H1 (cell line): ENCODE measurements at regions not wholly inside any gene's neighbourhood (a gene's known extent, or its start where the extent isn't known, plus 50 kb on each side); places are given as distances from the start of the nearest gene placed in this dataset.
A peak's percentile ranks its signal among the peaks of the same experiment; 100 is the strongest.

Experiments
- CTCF ChIA-PET: fragments of 300-600 bp; sonication (Branson Sonifier 250); formaldehyde crosslinking; loops from one replicate; lab custom pipeline; 2021; ENCODE audit not compliant: partially characterized antibody; lab: Charles Lee
- POLR2A ChIA-PET: fragments of 300-600 bp; sonication (Branson Sonifier 250); formaldehyde crosslinking; loops from one replicate; lab custom pipeline; 2021; ENCODE audit warnings: inconsistent platforms; ENCODE audit not compliant: partially characterized antibody; lab: Charles Lee
- DNase-seq, 2 experiments: peaks; one replicate each; pipeline versions ENCODE4 v3.0.0 to v3.0.0-alpha.2; 2010 to 2022; ENCODE audit warnings: low spot score in 2 of 2, low read depth in 1 of 2, mixed read lengths in 1 of 2
- FAIRE-seq: peaks from 2 replicates; lab custom pipeline; 2011; peaks lifted over from hg19 to GRCh38; lab: Jason Lieb, UNC
- H2AFZ ChIP-seq: 2 replicates; pipeline ENCODE4 v1.8.1; 2012; ENCODE audit warnings: low read length, inconsistent platforms
- H2AK5ac ChIP-seq: 2 replicates; pipeline ENCODE4 v1.6.1; 2013; ENCODE audit warnings: low read depth, low read length
- H2BK120ac ChIP-seq: replicated peaks from 2 replicates; pipeline ENCODE3; 2013; ENCODE audit warnings: low read depth, low read length, inconsistent platforms
- H2BK12ac ChIP-seq: 2 replicates; pipeline ENCODE4 v1.6.1; 2013; ENCODE audit warnings: low read depth, low read length
- H2BK15ac ChIP-seq: 2 replicates; pipeline ENCODE4 v1.6.1; 2013; ENCODE audit warnings: low read length
- H2BK20ac ChIP-seq: 2 replicates; pipeline ENCODE4 v1.6.1; 2013; ENCODE audit warnings: low read length
- H2BK5ac ChIP-seq: 2 replicates; pipeline ENCODE4 v1.6.1; 2013; ENCODE audit warnings: low read depth, low read length
- H3K14ac ChIP-seq: 2 replicates; pipeline ENCODE4 v1.6.1; 2013; ENCODE audit warnings: inconsistent platforms; ENCODE audit not compliant: insufficient read length
- H3K18ac ChIP-seq: 2 replicates; pipeline ENCODE4 v1.6.1; 2013; ENCODE audit warnings: low read length; ENCODE audit errors: extremely low read depth
- H3K23ac ChIP-seq: 2 replicates; pipeline ENCODE4 v1.6.1; 2013; ENCODE audit warnings: inconsistent platforms; ENCODE audit not compliant: insufficient read length
- H3K23me2 ChIP-seq: 2 replicates; pipeline ENCODE4 v1.6.1; 2013; ENCODE audit warnings: low read depth, low read length
- H3K27ac ChIP-seq: 2 replicates; pipeline ENCODE4 v1.6.1; 2011; ENCODE audit warnings: low read depth, low read length, inconsistent platforms
- H3K27me3 ChIP-seq, 4 experiments: replicated peaks in 1 of 4; 1 replicate in 1 of 4; 2 replicates in 3 of 4; pipeline versions ENCODE4 v1.6.1 to v1.8.1; 2011 to 2013; ENCODE audit warnings: low read length in 3 of 4, mild to moderate bottlenecking in 3 of 4, inconsistent platforms in 2 of 4, mixed read lengths in 2 of 4, moderate library complexity in 1 of 4; ENCODE audit not compliant: control insufficient read depth in 3 of 4, insufficient read depth in 3 of 4; ENCODE audit errors: extremely low read depth in 1 of 4
- H3K36me3 ChIP-seq, 4 experiments: 2 replicates each; pipeline versions ENCODE4 v1.6.1 to v1.8.1; 2011 to 2013; ENCODE audit warnings: mild to moderate bottlenecking in 4 of 4, low read length in 3 of 4, moderate library complexity in 2 of 4, control low read depth in 1 of 4, inconsistent platforms in 1 of 4; ENCODE audit not compliant: insufficient read depth in 4 of 4, control insufficient read depth in 2 of 4
- H3K4ac ChIP-seq: replicated peaks from 2 replicates; pipeline ENCODE3; 2013; ENCODE audit warnings: low read length, low read depth, mixed read lengths, inconsistent platforms; ENCODE audit not compliant: insufficient read length
- H3K4me1 ChIP-seq, 4 experiments: replicated peaks in 1 of 4; 1 replicate in 1 of 4; 2 replicates in 3 of 4; pipeline versions ENCODE4 v1.6.1 to v1.8.1; 2011 to 2013; ENCODE audit warnings: low read length in 3 of 4, inconsistent platforms in 2 of 4, mixed read lengths in 1 of 4; ENCODE audit not compliant: insufficient read depth in 4 of 4, control insufficient read depth in 3 of 4
- H3K4me2 ChIP-seq, 2 experiments: 2 replicates each; pipeline versions ENCODE4 v1.6.1 to v1.8.1; 2011 to 2013; ENCODE audit warnings: low read depth in 2 of 2, low read length in 2 of 2, control low read depth in 1 of 2, inconsistent platforms in 1 of 2, mild to moderate bottlenecking in 1 of 2; ENCODE audit not compliant: insufficient read depth in 1 of 2
- H3K4me3 ChIP-seq, 4 experiments: fragments of 200-600, 300-600 bp in 1 of 4; sonication (generic), shearing (Covaris generic), sonication (Bioruptor Twin) in 1 of 4; 2 replicates each; pipeline versions ENCODE4 v1.5.1 to v1.8.1; 2011 to 2016; ENCODE audit warnings: low read length in 4 of 4, low read depth in 3 of 4, control low read depth in 2 of 4, inconsistent platforms in 2 of 4, mild to moderate bottlenecking in 2 of 4, mixed read lengths in 1 of 4, moderate library complexity in 1 of 4; ENCODE audit not compliant: insufficient read depth in 2 of 4; ENCODE audit errors: extremely low read depth in 1 of 4
- H3K56ac ChIP-seq: replicated peaks from 2 replicates; pipeline ENCODE3; 2013; ENCODE audit warnings: low read depth, mild to moderate bottlenecking, mixed read lengths, low read length, inconsistent platforms; ENCODE audit not compliant: insufficient read length
- H3K79me1 ChIP-seq: 2 replicates; pipeline ENCODE4 v1.6.1; 2013; ENCODE audit warnings: low read depth, low read length, control low read depth
- H3K79me2 ChIP-seq, 2 experiments: 2 replicates each; pipeline versions ENCODE4 v1.6.1 to v1.8.1; 2012 to 2013; ENCODE audit warnings: low read length in 2 of 2, mild to moderate bottlenecking in 2 of 2, inconsistent platforms in 1 of 2; ENCODE audit not compliant: insufficient read depth in 2 of 2, control insufficient read depth in 1 of 2
- H3K9ac ChIP-seq, 4 experiments: replicated peaks in 1 of 4; 1 replicate in 1 of 4; 2 replicates in 3 of 4; pipeline versions ENCODE4 v1.6.1 to v1.8.1; 2011 to 2013; ENCODE audit warnings: low read depth in 3 of 4, low read length in 3 of 4, control low read depth in 2 of 4, mild to moderate bottlenecking in 2 of 4, moderate library complexity in 2 of 4, inconsistent platforms in 1 of 4; ENCODE audit errors: extremely low read depth in 1 of 4
- H3K9me3 ChIP-seq, 2 experiments: 2 replicates each; pipeline versions ENCODE4 v1.6.1 to v1.8.1; 2012 to 2013; ENCODE audit warnings: mild to moderate bottlenecking in 2 of 2, moderate library complexity in 2 of 2, control low read depth in 1 of 2, inconsistent platforms in 1 of 2, low read depth in 1 of 2, low read length in 1 of 2, mixed read lengths in 1 of 2; ENCODE audit not compliant: insufficient read depth in 2 of 2
- H4K20me1 ChIP-seq, 2 experiments: replicated peaks in 1 of 2; 2 replicates each; pipeline versions ENCODE3 to v1.8.1; 2011 to 2013; ENCODE audit warnings: inconsistent platforms in 2 of 2, low read length in 2 of 2, mild to moderate bottlenecking in 1 of 2; ENCODE audit not compliant: insufficient read depth in 2 of 2, control insufficient read depth in 1 of 2
- H4K5ac ChIP-seq: 2 replicates; pipeline ENCODE4 v1.6.1; 2013; ENCODE audit warnings: low read length, low read depth, mixed read lengths, inconsistent platforms; ENCODE audit not compliant: insufficient read length
- H4K8ac ChIP-seq: 2 replicates; pipeline ENCODE4 v1.8.0; 2013; ENCODE audit warnings: mild to moderate bottlenecking, moderate library complexity, low read length, inconsistent platforms; ENCODE audit not compliant: insufficient read depth; ENCODE audit errors: extremely low read depth
- H4K91ac ChIP-seq: replicated peaks from 2 replicates; pipeline ENCODE3; 2013; ENCODE audit warnings: low read length, mixed read lengths, inconsistent platforms; ENCODE audit not compliant: insufficient read length
- ASH2L ChIP-seq: fragments of 200-600, 300-600 bp; sonication (generic); IDR thresholded peaks from one replicate; pipeline ENCODE4 v1.7.1; 2017; ENCODE audit warnings: low read length
- BCL11A ChIP-seq, 2 experiments: IDR thresholded peaks; one replicate each; pipeline ENCODE4 v1.6.1; 2011; ENCODE audit warnings: low read depth in 2 of 2, low read length in 2 of 2, mild to moderate bottlenecking in 2 of 2
- EP300 ChIP-seq, 2 experiments: IDR thresholded peaks; 1 replicate in 1 of 2; 2 replicates in 1 of 2; pipeline ENCODE4 v1.6.1; 2011 to 2012; ENCODE audit warnings: low read depth in 2 of 2, low read length in 2 of 2, mild to moderate bottlenecking in 2 of 2, borderline replicate concordance in 1 of 2, inconsistent platforms in 1 of 2, moderate library complexity in 1 of 2
- KDM1A ChIP-seq: fragments of 200-600, 300-600 bp; sonication (generic); IDR thresholded peaks from 2 replicates; pipeline ENCODE4 v1.7.1; 2016; ENCODE audit warnings: mild to moderate bottlenecking, low read length, borderline replicate concordance
- KDM5A ChIP-seq: fragments of 200-600 bp; IDR thresholded peaks from 2 replicates; pipeline ENCODE4 v1.7.1; 2012; ENCODE audit warnings: mild to moderate bottlenecking, low read length, inconsistent platforms, mixed read lengths
- MAFK ChIP-seq: IDR thresholded peaks from 2 replicates; pipeline ENCODE4 v1.6.1; 2012; ENCODE audit warnings: low read depth, mild to moderate bottlenecking, improper control_type of control experiment, low read length
- NRF1 ChIP-seq: IDR thresholded peaks from 2 replicates; pipeline ENCODE4 v1.6.1; 2011; ENCODE audit warnings: mild to moderate bottlenecking, low read depth, low read length, improper control_type of control experiment
- POLR2A ChIP-seq, 2 experiments: IDR thresholded peaks; 1 replicate in 1 of 2; 2 replicates in 1 of 2; pipeline ENCODE4 v1.6.1; 2011; ENCODE audit warnings: low read depth in 2 of 2, low read length in 2 of 2, mild to moderate bottlenecking in 2 of 2; ENCODE audit errors: control extremely low read depth in 1 of 2
- RNF2 ChIP-seq: fragments of 200-900, 300-1000 bp; sonication (generic); IDR thresholded peaks from 2 replicates; pipeline ENCODE4 v1.7.1; 2016; ENCODE audit warnings: borderline replicate concordance, low read depth, mild to moderate bottlenecking, antibody characterized with exemption, low read length; ENCODE audit not compliant: poor library complexity, severe bottlenecking; ENCODE audit errors: missing control alignments
- SP4 ChIP-seq: IDR thresholded peaks from 2 replicates; pipeline ENCODE4 v1.6.1; 2012; ENCODE audit warnings: low read length, inconsistent platforms
- USF2 ChIP-seq: IDR thresholded peaks from 2 replicates; pipeline ENCODE4 v1.6.1; 2011; ENCODE audit warnings: low read length, improper control_type of control experiment
- WGBS, 2 experiments: shearing (Covaris generic) in 1 of 2; methylation state at CpG; one replicate each; pipeline versions ENCODE4 v1.1.6 to v1.1.7; 2013 to 2015; ENCODE audit warnings: low lambda C conversion rate in 2 of 2, mixed read lengths in 2 of 2, inconsistent platforms in 1 of 2, low coverage in 1 of 2, missing lambda C conversion rate in 1 of 2; ENCODE audit not compliant: insufficient replicate concordance in 2 of 2, insufficient coverage in 1 of 2, insufficient read length in 1 of 2; ENCODE audit errors: extremely low coverage in 1 of 2, missing lambda C conversion rate in 1 of 2; 5-methylcytosine and 5-hydroxymethylcytosine counted together

- H4K91ac ChIP-seq, result no peak overlapping the region
- ChIA-PET POLR2A (no interaction called here), CTCF (interaction anchor here (1.0 to 1.1 kb wide), 2 partner anchors 104 to 116 kb away, joined by 3 to 4 read pairs; no protein-coding TSS in a partner anchor)
- H3K56ac ChIP-seq, result no peak overlapping the region
- H2BK15ac ChIP-seq, result no peak overlapping the region
- TF ChIP-seq MAFK (no peak), SP4 (no peak), KDM1A (no peak), NRF1 (no peak), USF2 (no peak), EP300 (IDR thresholded peaks at IDR 0.05; ENCODE audit: borderline replicate concordance in 1 of 2, low read depth in 2 of 2, low read length in 2 of 2) (no peak), RNF2 (no peak), KDM5A (no peak), BCL11A (IDR thresholded peaks at IDR 0.05; ENCODE audit: low read depth in 2 of 2, low read length in 2 of 2) (no peak), ASH2L (no peak), POLR2A (IDR thresholded peaks at IDR 0.05; ENCODE audit: control extremely low read depth in 1 of 2, low read depth in 2 of 2, low read length in 2 of 2) (no peak)
- H2BK20ac ChIP-seq, result no peak overlapping the region
- no peak overlapping the region for H2BK120ac ChIP-seq
- H3K23ac ChIP-seq, result no peak overlapping the region
- H4K5ac ChIP-seq, result no peak overlapping the region
- no peak overlapping the region for H2BK5ac ChIP-seq
- no peaks in the 10 kb centered on the region for H4K20me1 ChIP-seq
- no peaks in the 10 kb centered on the region for H3K79me1 ChIP-seq
- H3K4ac ChIP-seq, result no peak overlapping the region
- no peak overlapping the region for H3K18ac ChIP-seq
- no peaks in the 10 kb centered on the region for H3K36me3 ChIP-seq
- 54% methylated on average over 2 of the region's 2 CpGs; no CpG with 5 or more reads in 1 of the 2 experiments for WGBS, 2 experiments
- peak overlapping the region; percentile 22; the same call in 1 of the 2 replicates for H2AFZ ChIP-seq
- no peak overlapping the region for H3K4me3 ChIP-seq
- no peaks in the 10 kb centered on the region for H3K27me3 ChIP-seq
- FAIRE-seq, result no peak
- H3K9me3 ChIP-seq, result no peaks in the 10 kb centered on the region
- no peak overlapping the region for H3K9ac ChIP-seq
- no peak overlapping the region for H3K14ac ChIP-seq
- no peak overlapping the region for H2AK5ac ChIP-seq
- no peak overlapping the region for H4K8ac ChIP-seq
- H2BK12ac ChIP-seq, result no peak overlapping the region
- H3K4me2 ChIP-seq, result peak overlapping the region in 1 of 2 experiments; percentile 43; a peak in 2 of 4 replicates
- no peak overlapping the region for H3K27ac ChIP-seq
- peaks cover 0 to 8% (median 3%) of the 10 kb centered on the region in 4 experiments; a peak in 3 of 7 replicates for H3K4me1 ChIP-seq
- no peaks in the 10 kb centered on the region for H3K79me2 ChIP-seq
- DNase-seq, result no peak
- H3K23me2 ChIP-seq, result no peaks in the 10 kb centered on the region
Observed at GRCh38 chr1:106751002-106751401, 305.5 kb upstream of the PRMT6 start.
